ENCODE measurements at regions not wholly inside any gene's neighbourhood (a gene's known extent, or its start where the extent isn't known, plus 50 kb on each side); places are given as distances from the start of the nearest gene placed in this dataset.
A peak's percentile ranks its signal among the peaks of the same experiment; 100 is the strongest.

- H3K4me3 Mint-ChIP-seq: no peak overlapping the region
- TF ChIP-seq CTCF (IDR thresholded peaks at IDR 0.05; ENCODE audit: unreplicated experiment in 3 of 3): no peak
- no peaks in the 10 kb centered on the region for H3K9me3 Mint-ChIP-seq
- peak overlapping the region in 1 of 3 experiments; percentile 54 for H3K27ac Mint-ChIP-seq
- H3K27me3 Mint-ChIP-seq (ENCODE audit: low read depth): no peaks in the 10 kb centered on the region
- H3K4me1 Mint-ChIP-seq: peaks cover 15% of the 10 kb centered on the region
- H3K36me3 Mint-ChIP-seq (ENCODE audit: low read depth): no peaks in the 10 kb centered on the region
Measured at GRCh38 chr10:33746836-33747268, 412.4 kb upstream of the NRP1 start.

GRCh38 chr10:33746186-33746585 lies 411.7 kb upstream of the NRP1 start:
- H3K36me3 Mint-ChIP-seq (ENCODE audit: low read depth): no peaks in the 10 kb centered on the region
- H3K4me1 Mint-ChIP-seq: peaks cover 15% of the 10 kb centered on the region
- H3K9me3 Mint-ChIP-seq: no peaks in the 10 kb centered on the region
- TF ChIP-seq CTCF (IDR thresholded peaks at IDR 0.05; ENCODE audit: unreplicated experiment in 3 of 3): no peak
- no peak overlapping the region for H3K27ac Mint-ChIP-seq
- no peak overlapping the region for H3K4me3 Mint-ChIP-seq
- H3K27me3 Mint-ChIP-seq (ENCODE audit: low read depth): no peaks in the 10 kb centered on the region

- Mint-ChIP-seq H3K27me3 (ENCODE audit: low read depth) (peaks cover 4% of the 10 kb centered on the region), H3K9me3 (peaks cover 5% of the 10 kb centered on the region), H3K27ac (no peak overlapping the region), H3K4me3 (no peak overlapping the region), H3K36me3 (ENCODE audit: low read depth) (no peaks in the 10 kb centered on the region), H3K4me1 (peaks cover 15% of the 10 kb centered on the region)
- no peak for TF ChIP-seq CTCF (IDR thresholded peaks at IDR 0.05; ENCODE audit: unreplicated experiment in 3 of 3)
Measured at GRCh38 chr10:33743429-33743857, 409.0 kb upstream of the NRP1 start.

- Mint-ChIP-seq H3K27ac (no peak overlapping the region), H3K27me3 (ENCODE audit: low read depth) (peaks cover 12% of the 10 kb centered on the region), H3K4me1 (peaks cover 37% of the 10 kb centered on the region), H3K36me3 (ENCODE audit: low read depth) (no peaks in the 10 kb centered on the region), H3K4me3 (no peak overlapping the region), H3K9me3 (peaks cover 7% of the 10 kb centered on the region)
- TF ChIP-seq CTCF (IDR thresholded peaks at IDR 0.05; ENCODE audit: unreplicated experiment in 3 of 3): no peak
Measured at GRCh38 chr10:33739031-33739430, 404.6 kb upstream of the NRP1 start.

GRCh38 chr10:33735464-33735923 lies 401.0 kb upstream of the NRP1 start:
- peaks cover 10% of the 10 kb centered on the region for H3K9me3 Mint-ChIP-seq
- H3K4me3 Mint-ChIP-seq: no peak overlapping the region
- no peaks in the 10 kb centered on the region for H3K36me3 Mint-ChIP-seq (ENCODE audit: low read depth)
- H3K27ac Mint-ChIP-seq: peak overlapping the region; percentile 20 to 72 (median 28)
- TF ChIP-seq CTCF (IDR thresholded peaks at IDR 0.05; ENCODE audit: unreplicated experiment in 3 of 3): no peak
- peaks cover 40% of the 10 kb centered on the region for H3K4me1 Mint-ChIP-seq
- H3K27me3 Mint-ChIP-seq (ENCODE audit: low read depth): peaks cover 11% of the 10 kb centered on the region

- peak overlapping the region; percentile 11 to 72 (median 58) for H3K27ac Mint-ChIP-seq
- H3K4me3 Mint-ChIP-seq: peak overlapping the region in 2 of 3 experiments; percentile 15 to 41
- no peaks in the 10 kb centered on the region for H3K36me3 Mint-ChIP-seq (ENCODE audit: low read depth)
- TF ChIP-seq CTCF (IDR thresholded peaks at IDR 0.05; ENCODE audit: unreplicated experiment in 3 of 3): no peak
- H3K9me3 Mint-ChIP-seq: peaks cover 10% of the 10 kb centered on the region
- peaks cover 8% of the 10 kb centered on the region for H3K27me3 Mint-ChIP-seq (ENCODE audit: low read depth)
- peaks cover 49% of the 10 kb centered on the region for H3K4me1 Mint-ChIP-seq
Measured at GRCh38 chr10:33734393-33735155, 400.1 kb upstream of the NRP1 start.

Measured in nephron (organoid).